Activated CD8-positive, alpha-beta memory T cell treated with anti-CD3 and anti-CD28 coated beads, Interleukin-2, amount 50 U/mL, for 24 hours (primary cell): ENCODE measurements at regions not wholly inside any gene's neighbourhood (a gene's known extent, or its start where the extent isn't known, plus 50 kb on each side); places are given as distances from the start of the nearest gene placed in this dataset.

Experiments used
- DNase-seq: peaks from one replicate; pipeline ENCODE4 v3.0.0-alpha.2; 2020; ENCODE audit errors: extremely low read depth

DNA sequence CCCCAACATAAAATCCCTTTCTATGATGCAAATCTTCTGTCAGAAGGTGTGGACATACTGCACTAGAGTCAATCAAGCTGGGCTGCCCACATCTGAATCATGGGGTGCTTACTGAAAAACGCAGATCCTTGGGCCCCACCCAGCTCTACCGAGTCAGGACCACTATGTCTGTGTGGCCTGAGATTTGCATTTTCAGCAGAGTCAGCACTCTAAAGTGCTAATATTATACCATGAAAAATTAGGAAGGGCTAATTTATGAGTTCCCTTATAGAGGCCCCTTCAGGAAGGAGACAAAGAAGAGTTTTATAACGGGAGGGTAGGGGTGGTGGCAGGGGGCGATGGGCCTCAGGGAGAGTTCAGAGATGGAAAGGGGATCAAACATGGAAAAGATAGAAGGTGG, 163.3 kb upstream of the NABP1 start:
- DNase-seq = no peak

DNA sequence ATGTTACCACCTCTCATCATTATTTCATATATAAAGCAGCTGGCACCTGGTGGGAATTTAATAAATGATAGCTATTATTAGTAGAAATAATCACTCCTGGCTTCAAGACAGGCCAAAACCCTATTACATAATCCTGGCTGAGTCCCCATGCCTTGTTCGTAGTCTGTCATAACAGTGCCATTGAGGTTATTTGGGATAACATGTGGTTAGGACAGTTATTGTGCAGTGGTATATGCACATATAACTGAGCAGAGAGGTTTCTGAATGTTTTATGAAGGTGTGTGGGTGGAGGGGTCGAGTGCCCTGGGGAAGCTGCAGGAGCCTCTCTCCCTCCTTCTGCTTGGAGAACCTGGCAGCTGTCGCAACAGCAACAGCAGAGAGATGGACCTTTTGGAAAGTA, 162.4 kb upstream of the NABP1 start:
- no peak for DNase-seq

DNA sequence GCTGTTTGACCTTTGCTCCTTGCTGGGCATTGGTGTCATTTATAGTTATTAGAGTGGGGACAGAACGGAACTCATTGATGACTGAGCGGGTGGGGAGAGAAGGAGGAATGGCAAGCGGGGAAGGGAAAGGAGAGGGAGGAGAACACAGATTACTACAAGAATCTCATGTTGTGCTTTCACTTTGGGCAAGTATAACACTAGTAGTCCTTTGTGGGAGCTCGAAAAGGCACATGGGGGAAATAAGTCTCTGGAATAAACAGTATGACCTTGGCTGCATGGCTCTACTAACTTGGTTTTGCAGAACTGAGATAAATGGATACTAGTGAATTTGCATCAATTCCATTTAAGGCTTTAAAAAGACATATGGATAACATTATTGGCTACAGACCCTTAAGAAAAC, 161.7 kb upstream of the NABP1 start:
- DNase-seq = no peak

DNA sequence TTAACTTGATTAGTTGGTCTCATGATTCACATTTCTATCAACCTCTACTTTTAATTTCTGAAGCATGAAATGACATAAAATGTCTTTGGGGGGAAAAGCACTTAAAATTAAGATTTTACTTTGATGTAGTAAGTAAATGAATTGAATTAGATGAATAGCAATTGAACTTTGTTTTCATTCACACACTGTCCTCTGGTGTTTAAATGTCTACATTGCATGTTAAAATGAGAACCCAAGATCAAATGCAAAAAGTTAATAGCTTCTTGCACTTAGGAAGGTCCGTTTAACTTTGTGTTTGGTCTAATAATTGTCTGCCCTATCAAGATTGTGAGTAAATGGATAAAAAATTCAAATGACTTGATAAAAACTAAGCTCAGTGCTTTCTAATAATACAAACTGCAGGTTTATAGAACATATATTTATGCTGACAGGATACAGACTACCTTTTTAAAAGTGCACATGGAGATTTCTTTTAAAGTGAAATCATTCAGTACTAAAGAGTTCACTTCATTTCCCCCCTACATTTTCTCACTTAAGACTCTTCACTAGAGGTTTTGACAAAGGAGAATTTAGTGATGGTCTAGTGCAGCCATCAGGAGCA, 156.2 kb upstream of the NABP1 start:
- no peak for DNase-seq

DNA sequence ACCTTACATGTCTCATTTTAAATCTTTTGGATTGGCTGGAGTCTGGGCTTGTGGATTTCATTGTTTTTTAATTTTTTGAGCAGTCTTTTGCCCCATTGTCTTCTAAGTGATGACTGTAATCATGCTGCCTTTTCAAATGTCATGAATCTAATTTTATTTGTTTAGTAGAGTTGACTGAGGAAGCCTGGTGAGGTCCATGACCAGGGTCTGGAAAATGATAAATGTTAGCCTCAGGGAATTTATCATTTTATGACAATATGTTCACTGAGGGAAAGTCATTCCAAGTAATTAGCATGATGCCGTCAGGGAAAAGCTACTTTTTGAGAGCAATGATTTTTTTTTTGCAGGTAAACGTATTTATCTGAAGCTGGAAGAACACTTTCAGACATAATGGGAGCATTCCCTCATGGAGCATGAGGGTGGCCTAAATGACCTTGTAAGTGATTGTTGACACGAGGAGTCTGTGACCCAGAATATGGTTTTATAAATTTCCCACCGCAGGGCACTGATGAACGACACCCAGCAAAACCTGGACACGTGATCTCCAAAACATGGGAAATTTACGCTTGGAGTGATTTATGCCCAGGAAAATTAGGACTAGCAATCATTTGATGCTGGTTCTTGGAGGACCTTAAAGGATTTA, 155.3 kb upstream of the NABP1 start:
- no peak for DNase-seq

DNA sequence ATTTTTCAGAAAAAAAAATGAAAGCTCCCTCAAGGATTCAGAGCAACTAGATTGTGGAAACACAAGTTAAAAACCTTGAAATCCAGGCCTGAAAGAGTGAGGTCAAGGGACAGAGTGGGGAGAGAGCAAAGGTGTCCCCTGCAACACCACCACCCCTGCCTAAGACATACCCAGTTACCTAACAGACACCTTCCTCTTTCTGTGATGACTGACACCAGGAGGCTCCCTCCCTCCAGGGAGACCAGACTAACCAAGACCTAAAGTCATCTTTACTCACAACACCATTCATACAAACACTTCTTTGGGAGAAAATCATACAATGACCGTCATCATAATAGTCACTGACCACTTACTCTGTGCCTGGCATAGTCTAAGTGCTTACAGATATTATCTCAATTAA, 151.8 kb upstream of the NABP1 start:
- no peak for DNase-seq

DNA sequence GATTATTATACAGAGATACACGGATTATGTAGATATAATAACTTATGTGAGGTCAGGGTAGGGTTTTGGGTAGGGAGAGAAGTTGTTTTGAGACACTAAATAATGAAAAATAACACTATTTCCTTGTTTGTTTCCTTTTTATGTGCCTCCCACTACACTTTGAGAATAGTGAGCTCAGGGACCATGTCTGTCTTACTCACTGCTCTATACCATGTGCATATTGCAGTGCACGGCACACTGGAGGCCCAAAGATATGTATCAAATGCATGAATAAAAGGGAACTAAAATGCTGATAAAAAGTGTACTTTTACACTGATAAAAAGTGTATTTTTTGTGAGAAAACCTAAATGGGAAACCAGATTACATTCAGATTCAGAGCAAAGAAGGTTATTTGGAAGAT, 151.4 kb upstream of the NABP1 start:
- DNase-seq = no peak

DNA sequence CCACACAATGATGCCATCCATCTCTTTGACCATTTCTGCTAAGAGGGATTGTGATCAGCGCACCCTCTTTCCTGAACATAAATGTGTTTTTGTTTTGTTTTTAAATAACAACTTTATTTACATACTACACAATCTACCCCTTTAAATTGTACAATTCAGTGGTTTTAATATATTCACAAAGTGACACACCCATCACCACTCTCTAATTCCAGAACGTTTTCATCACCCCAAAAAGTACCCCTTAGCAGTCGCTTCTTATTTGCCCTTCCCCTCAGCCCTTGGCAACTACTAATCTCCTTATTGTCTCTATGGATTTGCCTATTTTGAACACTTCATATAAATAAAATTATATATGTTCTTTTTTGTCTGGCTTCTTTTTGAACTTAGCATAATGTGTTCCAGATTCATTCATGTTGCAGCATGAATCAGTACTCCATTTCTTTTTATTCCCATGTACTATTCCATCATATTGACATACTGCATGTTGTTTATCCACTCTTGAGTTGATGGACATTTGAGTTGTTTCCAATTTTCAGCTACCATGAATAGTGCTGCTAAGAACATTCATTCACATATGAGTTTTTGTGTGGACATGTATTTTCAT, 150.9 kb upstream of the NABP1 start:
- no peak for DNase-seq

DNA sequence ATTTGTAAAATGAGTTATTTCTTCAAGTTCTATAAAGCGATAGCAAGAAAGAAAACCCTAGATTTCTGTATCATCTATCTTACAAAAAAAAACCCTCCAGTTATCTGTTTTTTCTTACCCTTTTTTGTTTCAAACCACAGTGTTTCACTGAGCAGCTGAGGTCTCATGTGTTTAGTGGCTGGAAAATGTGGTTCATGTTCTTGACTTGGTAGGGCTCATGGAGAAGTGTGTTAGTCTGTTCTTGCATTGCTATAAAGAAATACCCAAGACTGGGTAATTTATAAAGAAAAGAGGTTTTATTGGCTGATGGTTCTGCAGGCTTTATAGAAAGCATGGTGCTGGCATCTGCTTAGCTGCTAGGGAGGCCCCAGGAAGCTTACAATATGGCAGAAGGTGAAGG, 147.3 kb upstream of the NABP1 start:
- DNase-seq = no peak

DNA sequence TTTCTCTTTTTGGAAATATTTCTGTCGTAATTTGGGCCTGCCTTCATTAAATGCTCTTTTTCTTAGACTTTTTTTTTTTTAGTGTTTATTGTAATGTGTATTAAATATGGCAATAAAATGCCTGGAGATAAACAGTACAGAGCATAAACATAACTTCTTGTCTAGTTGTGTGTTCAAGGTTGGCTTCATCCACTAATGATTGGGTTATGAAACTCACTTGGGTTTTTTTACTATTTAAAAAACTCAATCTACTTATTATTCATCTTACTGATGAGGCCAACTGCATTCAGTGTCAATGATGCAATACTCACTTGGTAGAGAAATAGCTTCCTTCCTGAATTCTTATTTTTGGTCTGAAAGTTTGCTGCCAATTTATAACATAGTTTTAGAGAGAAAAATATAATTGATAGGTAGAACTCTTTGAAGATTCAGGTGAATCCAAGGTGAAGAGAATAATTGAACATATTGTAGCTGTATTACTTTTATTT, 144.2 kb upstream of the NABP1 start:
- no peak for DNase-seq

DNA sequence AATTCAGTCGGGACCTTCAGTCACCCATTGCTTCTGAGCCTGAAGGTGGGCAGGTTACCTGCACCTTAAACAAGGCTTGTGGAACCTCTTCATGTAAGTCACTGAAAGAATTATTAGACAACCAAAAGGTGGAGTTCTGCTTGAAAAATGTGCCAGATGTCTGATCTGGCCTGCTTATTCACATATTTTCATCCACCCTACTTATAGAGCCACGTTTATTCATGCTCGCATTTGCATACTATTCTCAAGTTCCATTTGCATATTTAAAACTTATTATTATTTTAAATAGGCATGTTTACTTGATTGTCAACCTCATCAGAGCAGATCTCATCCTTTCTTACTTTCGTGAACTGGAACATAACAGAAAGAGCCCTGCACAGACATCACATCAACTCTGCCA, 140.0 kb upstream of the NABP1 start:
- DNase-seq = no peak

DNA sequence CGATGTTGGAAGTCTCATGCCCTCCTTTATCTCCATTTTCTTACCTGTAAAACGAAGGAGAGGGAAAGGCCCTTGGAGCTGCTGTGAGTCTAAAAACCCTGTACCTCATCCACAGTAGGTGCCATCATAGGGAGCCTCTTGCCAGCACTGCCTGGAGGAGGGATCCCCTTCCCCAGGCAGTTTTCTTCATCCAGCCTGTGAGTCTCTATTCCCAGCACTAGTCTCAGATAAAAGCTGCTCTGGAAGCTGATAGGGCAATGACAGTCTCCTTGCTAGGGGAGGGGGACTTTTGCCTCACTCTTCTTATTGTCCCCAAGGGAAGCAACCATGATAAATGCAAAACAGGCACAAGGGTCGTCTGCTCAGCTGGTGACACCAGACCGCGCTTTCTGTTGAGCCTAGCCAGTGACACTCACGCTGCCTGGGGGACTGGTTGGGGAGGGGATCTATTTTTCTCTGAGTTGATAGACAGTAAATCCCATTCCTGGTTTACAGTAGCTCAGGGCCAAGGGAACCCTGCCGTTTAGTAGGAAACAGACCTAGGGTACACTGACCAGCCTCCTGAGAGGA, 139.5 kb upstream of the NABP1 start:
- no peak for DNase-seq

DNA sequence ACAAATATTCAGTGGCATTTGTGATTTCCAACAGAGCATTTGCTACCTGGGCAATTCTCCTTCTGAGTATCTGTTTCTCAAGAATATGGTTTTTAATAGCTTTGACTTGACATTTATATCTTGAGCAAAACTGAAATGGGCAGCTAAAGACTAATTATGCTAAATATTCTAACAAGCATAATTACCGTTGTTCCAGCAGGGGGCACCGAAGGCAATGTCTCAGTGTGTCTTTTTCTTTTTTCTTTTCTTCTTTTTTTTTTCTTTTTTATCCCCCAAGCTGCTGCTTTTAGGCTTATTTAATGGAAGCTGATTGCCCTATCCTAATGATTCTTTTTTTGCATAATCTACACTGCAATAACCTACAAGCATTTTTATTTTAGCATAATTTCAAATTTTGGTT, 138.9 kb upstream of the NABP1 start:
- DNase-seq = no peak

DNA sequence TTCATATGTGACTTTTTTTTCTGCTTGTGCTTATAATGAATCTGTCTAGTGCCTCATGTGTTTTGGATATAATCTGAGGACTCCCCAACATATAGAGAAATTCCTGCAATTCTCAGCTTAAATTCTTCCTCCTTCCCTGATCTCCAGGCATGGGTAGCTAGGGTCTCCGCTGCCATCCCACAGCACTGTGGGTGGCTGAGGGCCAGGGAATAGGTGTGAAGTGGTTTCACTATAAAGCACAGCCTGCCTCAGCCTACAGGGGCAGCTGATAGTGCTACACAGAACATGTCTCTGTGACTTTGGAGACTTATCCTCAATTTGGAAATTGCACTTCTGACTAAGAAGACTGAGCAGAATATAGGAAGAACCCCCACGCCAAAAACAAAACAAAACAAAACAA, 137.3 kb upstream of the NABP1 start:
- DNase-seq = no peak

DNA sequence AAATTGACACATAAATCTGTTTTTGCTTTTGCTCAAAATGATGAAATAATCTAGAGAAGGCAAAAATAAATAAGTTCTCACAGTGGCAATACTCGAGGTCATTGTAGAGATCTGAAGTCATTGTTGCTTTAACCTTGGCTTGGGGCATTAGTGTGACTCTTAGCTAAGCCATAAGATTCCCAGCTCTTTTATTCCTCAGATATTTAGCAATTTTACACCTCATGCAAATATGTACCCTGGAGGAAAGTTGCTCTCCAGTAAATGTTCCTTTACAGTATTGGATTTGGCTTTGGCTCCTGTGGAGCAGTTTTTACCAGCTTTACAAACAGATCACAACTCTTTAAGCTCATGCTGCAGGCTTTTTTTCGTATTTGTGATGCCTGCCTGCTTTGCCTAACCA, 134.2 kb upstream of the NABP1 start:
- no peak for DNase-seq

DNA sequence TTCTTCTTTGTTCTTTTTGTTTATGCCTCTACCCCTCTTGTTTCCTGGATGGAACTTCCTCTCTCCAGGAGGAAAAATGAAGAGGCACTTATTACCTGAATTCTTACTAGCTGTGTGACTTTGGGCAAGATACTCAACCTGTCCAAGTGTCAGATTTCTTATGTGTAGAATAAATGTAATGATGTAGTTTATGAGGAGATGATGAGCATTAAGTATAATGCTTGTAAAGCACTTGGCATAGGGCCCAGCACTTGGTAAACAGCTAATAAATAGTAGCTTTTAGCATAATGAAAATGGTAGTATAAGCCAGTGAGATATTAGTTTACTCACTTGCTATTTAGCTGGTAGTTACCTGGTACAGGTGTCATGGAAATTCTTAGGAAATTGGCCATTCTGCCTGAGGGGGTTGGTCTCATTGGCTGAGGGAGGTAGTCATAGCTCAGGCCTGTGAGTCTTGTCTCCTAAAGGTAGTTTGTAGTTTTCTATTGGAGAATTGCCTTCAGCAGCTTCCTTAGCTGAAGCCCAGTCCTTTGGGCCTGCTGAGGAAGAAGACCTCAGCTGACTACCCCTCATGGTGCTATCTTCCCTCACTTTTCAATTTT, 133.4 kb upstream of the NABP1 start:
- no peak for DNase-seq

DNA sequence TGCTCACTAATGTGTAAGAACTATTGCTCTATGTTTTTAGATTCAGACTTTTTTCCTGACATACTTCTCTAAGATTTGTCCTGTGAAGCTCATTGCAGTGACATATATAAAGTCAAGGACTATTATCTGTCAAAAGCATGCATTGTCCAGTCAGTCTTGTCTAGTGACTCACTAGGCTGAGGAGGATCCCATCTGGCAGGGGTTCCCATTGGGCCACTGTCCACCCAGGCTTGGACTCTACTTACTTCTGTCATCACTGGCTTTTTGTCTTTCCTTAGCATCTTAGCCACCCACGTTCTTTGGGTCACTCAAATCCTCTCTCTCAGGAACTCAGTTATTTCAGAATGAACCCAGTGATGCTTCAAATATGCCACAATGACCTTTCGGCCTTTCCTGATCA, 132.6 kb upstream of the NABP1 start:
- no peak for DNase-seq

DNA sequence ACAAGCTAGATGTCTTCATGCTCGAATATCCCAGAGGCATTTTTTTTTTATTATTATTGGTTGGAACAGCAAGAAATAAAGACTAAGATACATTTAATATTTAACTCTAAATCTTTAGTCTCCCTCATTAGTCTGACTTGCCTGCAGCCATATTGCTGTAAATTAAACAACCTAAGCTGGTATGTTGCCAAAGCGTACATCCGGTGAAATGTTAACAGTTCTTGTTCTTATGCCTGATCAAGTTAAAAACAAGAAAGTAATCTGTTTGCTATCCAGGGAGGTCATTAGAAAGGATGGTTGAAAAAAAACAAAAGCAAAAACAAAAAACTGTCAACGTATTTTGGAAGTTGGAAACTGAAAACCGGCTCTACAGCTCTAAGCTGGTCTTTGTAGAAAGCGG, 125.9 kb upstream of the NABP1 start:
- no peak for DNase-seq

DNA sequence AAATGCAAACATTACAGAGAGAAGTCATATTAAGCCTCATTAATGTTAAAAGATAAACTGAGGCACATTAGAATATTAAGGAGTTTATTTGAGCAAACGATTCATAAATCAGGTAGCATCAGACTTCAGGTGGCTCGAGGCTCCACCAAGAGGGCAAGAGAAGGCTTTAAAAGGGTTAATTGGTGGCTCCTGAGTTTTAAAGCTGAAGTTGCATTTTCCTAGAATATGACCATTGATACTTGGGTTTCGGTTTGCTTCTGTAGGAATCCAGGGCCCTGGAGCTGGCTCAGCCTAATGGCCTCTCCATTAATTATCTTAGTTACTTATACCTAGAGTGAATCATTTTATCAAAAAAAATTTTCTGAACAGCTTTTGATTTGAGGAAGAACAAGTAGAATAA, 123.7 kb upstream of the NABP1 start:
- DNase-seq = no peak

DNA sequence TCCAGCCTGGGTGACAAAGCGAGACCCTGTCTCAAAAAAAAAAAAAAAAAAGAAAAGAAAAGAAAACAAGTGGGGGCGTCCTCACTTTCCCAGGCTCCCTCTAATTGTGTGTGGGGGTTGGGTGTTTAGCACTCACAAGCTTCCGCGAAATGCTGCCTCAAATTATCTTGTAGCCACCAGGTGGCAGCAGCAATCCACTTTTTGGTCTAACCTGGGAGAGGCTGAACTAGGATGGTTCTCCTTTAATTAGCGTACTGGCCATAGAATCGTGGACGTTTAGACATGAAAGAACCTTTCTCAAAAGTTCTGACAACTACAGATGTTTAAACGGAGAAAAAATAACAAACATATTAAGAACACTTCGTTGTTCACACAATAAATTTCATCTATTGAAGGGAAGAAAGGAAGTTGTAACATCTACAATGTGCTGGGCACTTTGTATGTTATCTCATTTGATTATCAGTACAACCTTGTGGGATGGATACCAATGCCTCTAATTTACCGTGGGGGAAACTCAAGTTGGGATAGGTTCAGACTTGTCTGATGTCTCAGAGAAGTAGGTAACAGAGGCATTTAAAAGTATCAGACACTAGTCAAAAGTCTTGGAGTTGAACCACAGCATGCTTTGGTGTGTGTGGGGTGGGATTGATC, 122.7 kb upstream of the NABP1 start:
- DNase-seq = peak; percentile 41

DNA sequence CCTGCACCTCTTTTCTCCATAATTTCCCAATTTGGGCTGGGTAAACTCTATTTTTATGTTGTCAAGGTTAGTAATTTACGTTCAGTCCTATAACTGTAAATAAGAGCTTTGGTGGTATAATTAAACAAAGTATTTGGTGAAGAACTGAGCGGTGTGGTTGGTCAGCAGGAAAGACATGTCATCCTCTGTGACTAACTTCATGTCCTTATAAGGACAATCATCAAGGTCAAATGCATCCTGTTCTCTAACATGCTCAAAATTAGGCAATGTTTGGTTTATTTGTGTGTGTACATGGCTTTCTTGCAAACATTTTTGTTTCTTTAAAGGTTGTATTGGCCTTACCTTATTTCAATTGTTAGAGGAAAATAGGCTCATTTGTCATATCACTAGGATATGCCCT, 121.5 kb upstream of the NABP1 start:
- DNase-seq = no peak

DNA sequence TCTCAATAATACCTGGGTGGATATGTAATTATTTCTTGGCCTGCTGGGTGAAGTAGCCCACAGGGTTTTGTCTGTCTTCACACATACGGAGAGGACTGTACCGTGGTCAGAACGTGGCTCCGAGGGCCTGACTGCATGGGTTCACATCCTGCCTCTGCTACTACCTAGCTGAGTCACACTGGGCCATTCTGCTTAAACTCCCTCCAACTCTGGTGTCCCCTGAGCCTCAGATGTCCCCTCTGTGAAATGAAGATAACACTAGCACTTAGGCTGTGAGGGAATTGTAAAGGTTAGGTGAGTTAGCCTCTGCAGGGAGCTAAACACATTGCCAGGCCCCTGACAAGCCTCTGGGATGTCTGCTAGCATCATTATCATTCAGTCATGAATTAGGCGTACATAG, 120.1 kb upstream of the NABP1 start:
- no peak for DNase-seq
